Activated CD4-positive, alpha-beta T cell treated with anti-CD3 and anti-CD28 coated beads for 36 hours (primary cell): ENCODE measurements at regions not wholly inside any gene's neighbourhood (a gene's known extent, or its start where the extent isn't known, plus 50 kb on each side); places are given as distances from the start of the nearest gene placed in this dataset.
"Not testable (repeated sequence)": the region's sequence is repeated elsewhere in the genome, so short reads cannot be mapped to it uniquely, and the experiment has no call there.

Experiments used
- ATAC-seq: fragments of 200-7000 bp; cut with Tn5 transposase; one replicate; pipeline ENCODE4 v1.10.0; 2021; ENCODE audit warnings: mild to moderate bottlenecking, moderate library complexity
- CTCF ChIA-PET: fragments of 350-600 bp; sonication (Branson Sonifier 250); formaldehyde crosslinking; loops from one replicate; lab custom pipeline; 2021; ENCODE audit warnings: antibody characterized with exemption; lab: Charles Lee
- POLR2A ChIA-PET: fragments of 350-600 bp; sonication (Branson Sonifier 250); formaldehyde crosslinking; loops from one replicate; lab custom pipeline; 2021; ENCODE audit warnings: antibody characterized with exemption, inconsistent platforms; lab: Charles Lee
- DNase-seq: peaks from one replicate; pipeline ENCODE4 v3.0.0-alpha.2; 2020
- H3K27ac Mint-ChIP-seq: one replicate; pipeline ENCODE4 v1.8.0; 2021; ENCODE audit warnings: mixed read lengths
- H3K27me3 Mint-ChIP-seq: one replicate; pipeline ENCODE4 v1.8.0; 2021; ENCODE audit warnings: mixed read lengths
- H3K36me3 Mint-ChIP-seq: one replicate; pipeline ENCODE4 v1.8.0; 2021; ENCODE audit warnings: low read depth, mixed read lengths
- H3K4me1 Mint-ChIP-seq: one replicate; pipeline ENCODE4 v1.8.0; 2021; ENCODE audit warnings: mixed read lengths
- H3K4me3 Mint-ChIP-seq: one replicate; pipeline ENCODE4 v1.8.0; 2021; ENCODE audit warnings: mild to moderate bottlenecking, moderate library complexity, mixed read lengths
- H3K9me3 Mint-ChIP-seq: one replicate; pipeline ENCODE4 v1.8.0; 2021; ENCODE audit warnings: low read depth, mixed read lengths
- intact Hi-C, 2 experiments: fragments of 100-400 bp; cut with DNase I in 1 of 2; cut with micrococcal nuclease in 1 of 2; formaldehyde crosslinking; loops; one replicate each; pipeline versions ENCODE4 v1.14.2 to v1.15.1; 2022 to 2024; cut with DNase I, micrococcal nuclease

DNA sequence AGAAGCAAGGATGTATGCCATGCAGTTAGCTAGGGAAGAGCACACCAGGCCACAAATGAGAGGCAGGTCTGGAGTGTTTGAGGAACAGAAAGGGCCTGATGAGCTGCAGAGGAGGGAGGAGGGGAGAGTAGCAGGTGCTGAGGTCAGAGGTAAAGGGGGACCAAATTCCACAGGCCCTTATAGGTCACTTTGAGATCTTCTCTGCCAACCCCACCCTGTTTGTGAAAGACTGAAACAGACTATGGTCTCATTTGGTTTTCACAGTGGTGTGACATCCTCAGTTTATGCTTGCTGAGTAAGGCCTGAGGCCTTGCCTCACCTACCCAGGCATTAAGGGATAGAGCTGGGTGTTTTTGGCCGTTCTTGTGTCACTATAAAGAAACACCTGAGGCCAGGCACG, 187.7 kb upstream of the MYLIP start:
- ATAC-seq, result no peak
- ChIA-PET POLR2A (no interaction called here), CTCF (interaction anchor here (0.8 kb wide), 1 partner anchor 61 kb away, joined by 3 read pairs; no protein-coding TSS in a partner anchor)
- peaks cover 4% of the 10 kb centered on the region for H3K27me3 Mint-ChIP-seq
- no peaks in the 10 kb centered on the region for H3K36me3 Mint-ChIP-seq
- DNase-seq, result no peak
- H3K27ac Mint-ChIP-seq, result no peak overlapping the region
- no peak overlapping the region for H3K4me3 Mint-ChIP-seq
- intact Hi-C loops, result no loop called here
- H3K4me1 Mint-ChIP-seq, result no peaks in the 10 kb centered on the region
- H3K9me3 Mint-ChIP-seq, result peaks cover 4% of the 10 kb centered on the region

DNA sequence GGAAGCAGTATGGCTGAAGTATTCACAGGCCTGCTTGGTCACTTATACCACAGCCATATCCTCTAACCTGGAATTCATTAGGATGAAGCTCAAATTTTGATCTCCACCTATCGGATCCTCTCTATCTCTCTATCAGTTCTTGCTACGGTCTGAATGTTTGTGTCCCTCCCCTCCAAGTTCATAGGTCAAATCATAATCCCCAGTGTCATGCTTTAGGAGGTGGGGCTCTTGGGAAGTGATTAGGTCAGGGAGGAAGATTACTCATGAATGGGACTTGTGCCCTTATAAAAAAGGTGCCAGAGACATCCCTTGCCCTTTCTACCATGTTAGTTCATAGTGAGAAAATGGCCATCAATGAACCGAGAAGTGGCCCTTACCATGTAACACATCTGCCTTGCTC, 190.8 kb upstream of the MYLIP start:
- Mint-ChIP-seq H3K9me3 (peaks cover 4% of the 10 kb centered on the region), H3K36me3 (no peaks in the 10 kb centered on the region), H3K27me3 (peaks cover 6% of the 10 kb centered on the region), H3K4me3 (no peak overlapping the region), H3K4me1 (no peaks in the 10 kb centered on the region), H3K27ac (no peak overlapping the region)
- intact Hi-C loops, result no loop called here
- POLR2A ChIA-PET, result no interaction called here
- ATAC-seq (no peak), DNase-seq (no peak)
- CTCF ChIA-PET, result no interaction called here

DNA sequence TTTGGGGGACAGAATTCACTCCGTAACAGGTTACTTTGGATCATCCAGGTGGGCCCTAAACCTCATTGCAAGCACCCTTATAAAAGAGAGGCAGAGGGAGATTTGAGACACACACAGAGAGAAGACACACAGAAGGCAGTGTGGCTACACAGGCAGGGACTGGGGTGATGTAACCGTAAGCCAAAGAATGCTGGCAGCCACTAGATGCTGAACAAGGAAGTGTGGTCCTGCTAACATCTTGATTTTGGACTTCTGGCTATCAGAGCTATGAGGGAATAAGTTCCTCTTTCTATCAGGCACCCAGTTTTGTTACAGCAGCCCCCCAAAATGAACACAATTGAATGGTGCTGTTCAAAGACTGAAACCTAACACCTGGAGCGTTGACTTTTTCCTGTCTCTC, 191.3 kb upstream of the MYLIP start:
- CTCF ChIA-PET, result no interaction called here
- Mint-ChIP-seq H3K36me3 (no peaks in the 10 kb centered on the region), H3K27ac (no peak overlapping the region), H3K27me3 (peaks cover 6% of the 10 kb centered on the region), H3K9me3 (peaks cover 4% of the 10 kb centered on the region), H3K4me3 (no peak overlapping the region), H3K4me1 (no peaks in the 10 kb centered on the region)
- intact Hi-C loops, result no loop called here
- no peak for ATAC-seq
- POLR2A ChIA-PET, result no interaction called here
- DNase-seq, result no peak

DNA sequence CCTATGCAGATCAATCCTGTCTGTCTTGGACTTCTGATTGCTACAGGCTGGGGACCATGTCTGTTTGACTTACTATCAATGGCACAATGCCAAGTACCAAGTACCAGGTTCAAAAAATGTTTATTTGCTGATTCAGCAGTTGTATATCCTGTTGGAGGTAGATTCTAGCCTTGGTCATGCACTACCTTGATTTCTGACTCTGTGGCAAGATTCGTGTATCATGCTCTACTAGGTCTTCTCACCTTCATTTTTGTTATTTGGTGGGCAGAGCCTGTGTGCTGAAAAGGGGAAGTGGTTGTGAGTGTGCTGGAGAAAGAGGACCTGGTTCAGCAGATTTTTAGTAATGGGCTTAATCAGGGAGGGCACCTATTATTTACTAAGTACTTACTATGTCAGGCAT, 192.4 kb upstream of the MYLIP start:
- no peaks in the 10 kb centered on the region for H3K36me3 Mint-ChIP-seq
- H3K4me1 Mint-ChIP-seq, result no peaks in the 10 kb centered on the region
- intact Hi-C loops, result no loop called here
- no peak overlapping the region for H3K4me3 Mint-ChIP-seq
- H3K27ac Mint-ChIP-seq, result no peak overlapping the region
- DNase-seq (no peak), ATAC-seq (no peak)
- H3K9me3 Mint-ChIP-seq, result peaks cover 5% of the 10 kb centered on the region
- CTCF ChIA-PET, result no interaction called here
- POLR2A ChIA-PET, result no interaction called here
- H3K27me3 Mint-ChIP-seq, result peaks cover 6% of the 10 kb centered on the region

DNA sequence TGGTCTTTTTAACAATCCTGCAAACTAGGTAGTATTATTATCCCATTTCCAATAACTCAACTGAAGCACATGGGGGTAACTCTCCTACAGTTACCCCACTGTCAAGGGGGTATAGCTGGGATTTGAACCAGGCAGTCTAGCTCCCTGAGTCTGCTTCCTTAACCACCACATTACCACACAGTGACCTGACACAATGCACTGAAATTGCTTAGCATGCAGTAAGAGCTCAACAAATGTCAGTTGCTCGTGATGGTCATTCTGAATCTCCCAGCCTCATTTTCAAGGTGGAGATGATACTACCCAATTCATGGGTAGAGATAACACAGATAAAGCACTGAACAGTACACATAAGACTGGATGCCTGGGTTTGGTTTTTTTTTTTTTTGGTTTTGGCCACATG, 193.2 kb upstream of the MYLIP start:
- Mint-ChIP-seq H3K4me1 (no peaks in the 10 kb centered on the region), H3K36me3 (peaks cover 2% of the 10 kb centered on the region), H3K4me3 (no peak overlapping the region), H3K9me3 (peaks cover 11% of the 10 kb centered on the region), H3K27ac (no peak overlapping the region), H3K27me3 (peaks cover 6% of the 10 kb centered on the region)
- ChIA-PET POLR2A (no interaction called here), CTCF (interaction anchor here (0.7 to 1.5 kb wide), 2 partner anchors 48 to 244 kb away, joined by 5 read pairs; no protein-coding TSS in a partner anchor)
- DNase-seq (no peak), ATAC-seq (no peak)
- intact Hi-C loops, result no loop called here

DNA sequence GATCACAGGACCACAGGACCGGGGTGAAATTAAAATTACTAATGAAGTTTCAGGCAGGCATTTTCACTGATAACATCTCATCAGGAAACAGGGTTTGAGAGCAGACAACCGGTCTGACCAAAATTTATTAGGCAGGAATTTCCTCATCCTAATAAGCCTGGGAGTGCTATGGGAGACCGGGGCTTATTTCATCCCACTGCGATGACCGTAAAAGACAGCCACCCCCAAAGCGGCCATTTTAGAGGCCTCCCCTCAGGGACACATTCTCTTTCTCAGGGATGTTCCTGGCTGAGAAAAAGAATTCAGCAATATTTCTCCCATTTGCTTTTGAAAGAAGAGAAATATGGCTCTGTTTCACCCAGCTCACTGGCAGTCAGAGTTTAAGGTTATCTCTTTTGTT, 197.2 kb upstream of the MYLIP start:
- DNase-seq, CTCF ChIA-PET, H3K4me3 Mint-ChIP-seq, H3K36me3 Mint-ChIP-seq, ATAC-seq, H3K4me1 Mint-ChIP-seq, intact Hi-C loops, H3K27me3 Mint-ChIP-seq, H3K27ac Mint-ChIP-seq, POLR2A ChIA-PET: not testable (repeated sequence)
- H3K9me3 Mint-ChIP-seq, result peaks cover 11% of the 10 kb centered on the region

DNA sequence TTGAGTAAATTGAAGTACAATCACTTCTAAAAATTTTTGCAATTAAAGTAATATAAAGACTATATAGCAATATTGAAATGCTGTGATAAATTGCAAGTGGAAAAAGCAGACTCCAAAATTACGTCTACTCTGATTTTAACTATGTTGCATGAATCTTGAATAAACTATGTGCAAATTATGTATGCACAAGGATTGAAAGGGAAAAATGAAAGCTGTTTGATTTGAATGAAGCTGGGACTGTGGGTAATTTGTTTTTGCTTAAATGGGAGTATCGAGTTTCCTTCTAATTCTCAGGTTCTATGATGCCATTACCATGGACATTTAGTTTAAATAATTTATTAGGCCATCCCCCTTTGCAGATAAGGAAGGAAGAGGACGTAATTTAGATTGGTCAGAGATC, 198.7 kb upstream of the MYLIP start:
- intact Hi-C loops, result no loop called here
- H3K4me3 Mint-ChIP-seq, result no peak overlapping the region
- H3K36me3 Mint-ChIP-seq, result peaks cover 2% of the 10 kb centered on the region
- ATAC-seq, result no peak
- no peaks in the 10 kb centered on the region for H3K4me1 Mint-ChIP-seq
- no peak for DNase-seq
- no peak overlapping the region for H3K27ac Mint-ChIP-seq
- H3K9me3 Mint-ChIP-seq, result peaks cover 11% of the 10 kb centered on the region
- peaks cover 5% of the 10 kb centered on the region for H3K27me3 Mint-ChIP-seq
- ChIA-PET CTCF (interaction anchor here (1.6 kb wide), 1 partner anchor 11 kb away, joined by 3 read pairs; no protein-coding TSS in a partner anchor), POLR2A (no interaction called here)

DNA sequence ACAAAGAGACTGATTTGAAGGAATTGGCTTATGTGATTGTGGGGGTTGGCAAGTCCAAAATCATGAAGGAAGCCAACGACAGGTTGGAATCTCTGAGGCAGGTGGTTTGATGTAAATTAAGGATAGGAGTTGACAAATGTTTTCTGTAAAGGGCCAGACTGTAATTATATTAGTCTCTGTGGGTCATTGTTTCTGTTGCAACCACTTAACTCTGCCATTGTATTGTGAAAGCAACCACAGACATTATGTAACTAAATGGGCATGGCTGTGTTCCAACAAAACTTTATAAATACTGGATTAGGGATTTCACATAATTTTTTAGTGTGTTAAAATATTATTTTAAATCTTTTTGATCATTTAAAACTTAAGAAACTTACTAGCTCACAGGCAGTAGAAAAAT, 199.2 kb upstream of the MYLIP start:
- Mint-ChIP-seq H3K4me1 (no peaks in the 10 kb centered on the region), H3K36me3 (peaks cover 2% of the 10 kb centered on the region), H3K9me3 (peaks cover 11% of the 10 kb centered on the region), H3K4me3 (no peak overlapping the region), H3K27ac (no peak overlapping the region), H3K27me3 (peaks cover 4% of the 10 kb centered on the region)
- ATAC-seq (no peak), DNase-seq (no peak)
- ChIA-PET CTCF (interaction anchor here (1.6 kb wide), 1 partner anchor 10 kb away, joined by 3 read pairs; no protein-coding TSS in a partner anchor), POLR2A (no interaction called here)
- intact Hi-C loops, result no loop called here

DNA sequence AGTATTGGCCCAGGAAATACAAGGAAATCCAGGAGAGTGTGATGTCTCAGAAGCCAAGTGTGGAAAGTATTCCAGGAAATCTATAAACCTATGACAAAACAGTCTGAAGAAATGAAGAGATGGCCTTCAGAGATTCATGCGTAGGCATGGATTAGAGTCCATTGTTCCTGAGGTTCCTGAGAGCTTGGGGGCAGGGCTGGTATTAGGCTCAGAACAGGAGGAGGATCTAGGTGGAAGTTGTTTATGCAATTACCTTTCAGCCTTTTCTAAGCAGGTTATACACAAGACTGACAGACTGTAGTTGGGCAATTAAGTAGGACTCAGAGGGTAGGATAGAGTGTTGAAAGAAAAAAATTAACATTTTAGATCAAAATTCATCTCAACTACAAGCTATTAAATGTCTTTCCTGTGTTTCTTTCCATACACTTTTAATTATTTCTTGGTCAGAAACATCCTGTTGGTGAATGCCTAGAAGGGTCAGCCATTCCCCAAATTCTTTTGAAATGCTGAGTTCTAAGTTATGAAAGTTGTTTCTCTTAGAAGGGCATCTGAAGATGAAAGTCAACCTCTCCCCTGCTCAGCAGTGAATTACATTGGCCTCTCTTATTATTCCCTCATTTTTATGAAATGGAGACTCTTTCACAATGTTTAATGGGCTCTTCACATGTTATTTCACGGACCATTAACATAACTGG, 201.2 kb upstream of the MYLIP start:
- DNase-seq, result no peak
- no peak for ATAC-seq
- Mint-ChIP-seq H3K9me3 (peaks cover 11% of the 10 kb centered on the region), H3K27ac (no peak overlapping the region), H3K36me3 (peaks cover 2% of the 10 kb centered on the region), H3K4me1 (no peaks in the 10 kb centered on the region), H3K27me3 (peaks cover 2% of the 10 kb centered on the region), H3K4me3 (no peak overlapping the region)
- intact Hi-C loops, result no loop called here
- CTCF ChIA-PET, result interaction anchor here (0.7 kb wide), 1 partner anchor 179 kb away, joined by 3 read pairs; no protein-coding TSS in a partner anchor
- POLR2A ChIA-PET, result no interaction called here

DNA sequence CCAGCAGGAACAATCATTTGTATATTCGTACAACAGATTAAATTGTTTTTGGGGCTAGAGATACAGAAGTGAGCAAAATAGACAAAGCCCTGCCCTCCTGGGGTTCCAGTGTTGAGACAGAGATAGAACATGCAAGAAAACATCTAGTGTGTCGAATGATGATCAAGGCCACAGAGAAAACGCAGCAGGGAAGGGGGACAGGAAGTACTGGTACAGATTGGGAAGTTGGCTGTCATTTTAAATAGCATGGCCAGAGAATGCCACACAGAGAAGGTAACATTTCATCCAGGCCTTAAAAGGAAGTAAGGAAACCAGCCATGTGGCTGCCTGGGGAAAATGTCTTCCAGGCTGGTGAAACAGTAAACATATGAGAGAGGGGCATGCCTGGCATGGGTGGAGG, 202.6 kb upstream of the MYLIP start:
- intact Hi-C loops, result no loop called here
- H3K4me1 Mint-ChIP-seq, result no peaks in the 10 kb centered on the region

DNA sequence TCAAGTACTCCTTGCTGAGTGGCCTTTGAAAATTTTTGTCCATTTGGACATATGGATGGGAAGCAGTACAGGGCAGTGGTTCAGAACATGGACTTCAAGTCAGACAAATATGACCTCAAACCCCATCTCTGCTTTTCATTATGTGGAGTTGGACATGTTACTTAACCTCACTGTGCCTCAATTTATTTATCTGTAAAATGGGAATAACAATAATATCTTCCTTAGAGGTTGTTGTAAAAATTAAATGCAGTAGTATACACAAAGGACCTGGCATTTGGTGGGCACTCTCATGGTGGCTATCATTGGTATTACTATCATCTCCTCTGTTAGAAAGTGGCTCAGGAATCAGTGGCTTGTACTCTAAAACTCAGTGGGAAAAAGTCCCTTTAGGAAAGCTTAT, 204.0 kb upstream of the MYLIP start:
- no peaks in the 10 kb centered on the region for H3K36me3 Mint-ChIP-seq
- peaks cover 4% of the 10 kb centered on the region for H3K9me3 Mint-ChIP-seq
- ChIA-PET CTCF (no interaction called here), POLR2A (no interaction called here)
- H3K27me3 Mint-ChIP-seq, result peaks cover 2% of the 10 kb centered on the region
- no peaks in the 10 kb centered on the region for H3K4me1 Mint-ChIP-seq
- intact Hi-C loops, result no loop called here
- H3K27ac Mint-ChIP-seq, result no peak overlapping the region
- no peak overlapping the region for H3K4me3 Mint-ChIP-seq
- DNase-seq, result no peak
- no peak for ATAC-seq

More for the DNA sequence above, 202.6 kb upstream of the MYLIP start:
- DNase-seq, result no peak
- Mint-ChIP-seq H3K36me3 (peaks cover 2% of the 10 kb centered on the region), H3K27me3 (peaks cover 2% of the 10 kb centered on the region), H3K27ac (no peak overlapping the region), H3K9me3 (peaks cover 8% of the 10 kb centered on the region), H3K4me3 (no peak overlapping the region)
- no peak for ATAC-seq
- ChIA-PET CTCF (no interaction called here), POLR2A (no interaction called here)

DNA sequence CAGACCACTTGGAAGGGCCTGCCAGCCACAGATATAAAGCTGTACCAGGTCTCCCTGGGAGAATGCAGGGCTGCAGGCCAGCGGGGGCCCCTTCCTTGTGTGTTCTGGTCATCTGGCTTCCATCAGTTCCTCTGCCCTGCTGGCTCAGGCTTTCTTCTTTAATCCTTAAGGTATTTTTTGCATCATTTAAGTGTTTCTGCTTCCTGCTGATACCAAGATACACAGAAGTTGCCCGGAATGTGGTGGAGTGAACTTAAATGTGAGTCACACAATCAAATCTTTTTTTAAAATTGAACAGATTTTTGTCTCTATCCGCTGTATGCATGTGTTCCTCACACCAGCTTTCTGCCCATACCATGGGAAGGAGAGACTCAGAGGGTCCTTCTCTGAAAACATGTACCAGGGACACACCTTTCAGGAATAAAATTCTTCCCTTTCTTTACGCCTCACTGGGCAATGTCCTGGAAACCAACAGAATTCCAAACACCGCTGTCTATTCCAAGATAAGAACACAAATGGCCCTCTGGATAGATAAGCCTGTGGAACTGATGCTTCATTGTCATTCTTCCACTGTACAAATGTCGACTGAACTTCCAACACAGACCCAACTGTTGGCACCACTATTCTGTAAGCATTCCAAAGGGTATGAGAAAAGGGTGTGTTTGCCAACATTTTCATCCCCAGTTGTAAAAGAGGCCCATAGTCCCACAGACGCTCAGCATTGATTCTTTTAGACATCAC, 206.2 kb upstream of the MYLIP start:
- intact Hi-C loops, result no loop called here
- no peaks in the 10 kb centered on the region for H3K4me1 Mint-ChIP-seq
- DNase-seq, result no peak
- H3K27ac Mint-ChIP-seq, result no peak overlapping the region
- POLR2A ChIA-PET, result no interaction called here
- H3K4me3 Mint-ChIP-seq, result no peak overlapping the region
- no peaks in the 10 kb centered on the region for H3K9me3 Mint-ChIP-seq
- H3K36me3 Mint-ChIP-seq, result no peaks in the 10 kb centered on the region
- CTCF ChIA-PET, result interaction anchor here (0.8 kb wide), 1 partner anchor 11 kb away, joined by 3 read pairs; no protein-coding TSS in a partner anchor
- ATAC-seq, result no peak
- peaks cover 2% of the 10 kb centered on the region for H3K27me3 Mint-ChIP-seq
